Spleen (tissue), 7 donors: ENCODE measurements at regions not wholly inside any gene's neighbourhood (a gene's known extent, or its start where the extent isn't known, plus 50 kb on each side); places are given as distances from the start of the nearest gene placed in this dataset.

Experiments used
- CTCF ChIP-seq, 11 experiments: fragments of 200-600 bp in 7 of 11; fragments of 450-650 bp in 4 of 11; sonication (generic) in 4 of 11; IDR thresholded peaks in 8 of 11; conservative IDR thresholded peaks in 3 of 11; 1 replicate in 7 of 11; 2 replicates in 4 of 11; pipeline versions ENCODE4 v1.4.0 to v1.8.0; 2016 to 2021; ENCODE audit warnings: antibody characterized with exemption in 11 of 11, inconsistent platforms in 4 of 11, mild to moderate bottlenecking in 1 of 11
- POLR2A ChIP-seq, 3 donors: fragments of 450-650 bp; IDR thresholded peaks; one replicate each; pipeline ENCODE4 v1.5.1; 2017; ENCODE audit warnings: antibody characterized with exemption in 3 of 3, mild to moderate bottlenecking in 1 of 3
- POLR2AphosphoS5 ChIP-seq, 3 donors: sonication (generic); formaldehyde crosslinking; IDR thresholded peaks; one replicate each; pipeline ENCODE4 v1.5.1; 2017; ENCODE audit warnings: antibody characterized with exemption in 3 of 3
- donor health status: DM: no; HTN: no; CAD: no; lungs with moderate emphysema.
- donor health status: DM: no; HTN: no; CAD: no.
- donor health status: DM: no; HTN: no; CAD: no.

GRCh38 chr11:113547739-113548138 lies 72.5 kb upstream of the DRD2 start:
- TF ChIP-seq POLR2A (IDR thresholded peaks at IDR 0.05) = no peak
- no peak for TF ChIP-seq CTCF (IDR thresholded peaks at IDR 0.05 in 8 of 11, conservative IDR thresholded peaks at IDR 0.05 in 3 of 11)
- no peak for TF ChIP-seq POLR2AphosphoS5 (IDR thresholded peaks at IDR 0.05)
